ENCODE measurements at regions not wholly inside any gene's neighbourhood (a gene's known extent, or its start where the extent isn't known, plus 50 kb on each side); places are given as distances from the start of the nearest gene placed in this dataset.

GRCh38 chr18:76747676-76748075 lies 74.7 kb upstream of the ZNF236 start:
- Histone ChIP-seq H3K27ac (no peak overlapping the region), H3K4me3 (no peak overlapping the region), H3K4me1 (replicated peaks in 1 of 2) (no peaks in the 10 kb centered on the region), H3K9me3 (replicated peaks in 1 of 3) (peaks cover 0 to 5% (median 4%) of the 10 kb centered on the region in 3 donors), H3K36me3 (replicated peaks in 1 of 2) (no peaks in the 10 kb centered on the region), H3K27me3 (no peaks in the 10 kb centered on the region)
- DNase-seq: no peak
- WGBS, 4 donors: 67 to 79% (median 77%) methylated on average over 1 of the region's 1 CpG
- TF ChIP-seq CTCF (IDR thresholded peaks at IDR 0.05) (no peak), POLR2A (IDR thresholded peaks at IDR 0.05) (no peak)
- intact Hi-C loops (cut with DNase I): no loop called here

- H3K4me1 ChIP-seq (replicated peaks in 1 of 2): peaks cover 0 to 3% of the 10 kb centered on the region in 2 donors
- H3K9me3 ChIP-seq (replicated peaks in 1 of 3): no peaks in the 10 kb centered on the region
- intact Hi-C loops (cut with DNase I): no loop called here
- H3K4me3 ChIP-seq: no peak overlapping the region
- no peaks in the 10 kb centered on the region for H3K36me3 ChIP-seq (replicated peaks in 1 of 2)
- WGBS, 4 donors: 86 to 94% (median 91%) methylated on average over 3 of the region's 3 CpGs
- no peaks in the 10 kb centered on the region for H3K27me3 ChIP-seq
- TF ChIP-seq POLR2A (IDR thresholded peaks at IDR 0.05): no peak
- TF ChIP-seq CTCF (IDR thresholded peaks at IDR 0.05): no peak
- DNase-seq: no peak
- no peak overlapping the region for H3K27ac ChIP-seq
These were observed 81.0 kb upstream of the ZNF236 start for GRCh38 chr18:76741346-76741745.

- no peaks in the 10 kb centered on the region for H3K36me3 ChIP-seq (replicated peaks in 1 of 2)
- no peak overlapping the region for H3K4me3 ChIP-seq
- intact Hi-C loops (cut with DNase I): no loop called here
- TF ChIP-seq POLR2A (IDR thresholded peaks at IDR 0.05): no peak
- no peak for TF ChIP-seq CTCF (IDR thresholded peaks at IDR 0.05)
- no peak for DNase-seq
- H3K27me3 ChIP-seq: no peaks in the 10 kb centered on the region
- no peaks in the 10 kb centered on the region for H3K9me3 ChIP-seq (replicated peaks in 1 of 3)
- H3K27ac ChIP-seq: no peak overlapping the region
- WGBS, 4 donors: 87 to 92% (median 90%) methylated on average over 16 to 18 of the region's 18 CpGs
- peaks cover 0 to 3% of the 10 kb centered on the region in 2 donors for H3K4me1 ChIP-seq (replicated peaks in 1 of 2)
These were observed 86.0 kb upstream of the ZNF236 start for GRCh38 chr18:76736309-76736708.

- TF ChIP-seq POLR2A (IDR thresholded peaks at IDR 0.05): no peak
- TF ChIP-seq CTCF (IDR thresholded peaks at IDR 0.05): no peak
- intact Hi-C loops (cut with DNase I): no loop called here
- Histone ChIP-seq H3K36me3 (replicated peaks in 1 of 2) (no peaks in the 10 kb centered on the region), H3K4me3 (no peak overlapping the region), H3K27ac (no peak overlapping the region), H3K9me3 (replicated peaks in 1 of 3) (no peaks in the 10 kb centered on the region), H3K4me1 (replicated peaks in 1 of 2) (no peaks in the 10 kb centered on the region), H3K27me3 (no peaks in the 10 kb centered on the region)
- no peak for DNase-seq
- 33 to 48% (median 42%) methylated on average over 2 of the region's 2 CpGs for WGBS, 4 donors
These were observed 91.5 kb upstream of the ZNF236 start for GRCh38 chr18:76730901-76731300.

Measured in adrenal gland (tissue), 9 donors.